Thoracic aorta (tissue), 2 donors: ENCODE measurements at regions not wholly inside any gene's neighbourhood (a gene's known extent, or its start where the extent isn't known, plus 50 kb on each side); places are given as distances from the start of the nearest gene placed in this dataset.

Experiments used
- ATAC-seq: fragments of 150-250 bp; one replicate; pipeline ENCODE4 v1.8.0; 2017; ENCODE audit warnings: low read depth; ENCODE audit not compliant: insufficient number of reproducible peaks, low FRiP score
- DNase-seq: peaks from one replicate; pipeline ENCODE4 v3.0.0-alpha.2; 2020; ENCODE audit warnings: low spot score
- H3K27ac ChIP-seq, 2 donors: fragments of 200-600 bp; sonication (generic); 1 replicate in 1 of 2; 2 replicates in 1 of 2; pipeline ENCODE4 v1.5.1; 2016; ENCODE audit warnings: mild to moderate bottlenecking in 2 of 2, moderate library complexity in 2 of 2
- H3K27me3 ChIP-seq: fragments of 200-600 bp; sonication (generic); replicated peaks from 2 replicates; pipeline ENCODE4 v1.6.0; 2016; ENCODE audit warnings: mild to moderate bottlenecking; ENCODE audit not compliant: insufficient read depth
- H3K36me3 ChIP-seq: fragments of 200-600 bp; sonication (generic); one replicate; pipeline ENCODE4 v1.5.1; 2016
- H3K4me1 ChIP-seq, 2 donors: fragments of 200-600 bp; sonication (generic); 1 replicate in 1 of 2; 2 replicates in 1 of 2; pipeline versions ENCODE4 v1.5.1 to v1.6.0; 2016; ENCODE audit warnings: low read depth in 2 of 2, mild to moderate bottlenecking in 1 of 2; ENCODE audit not compliant: control insufficient read depth in 1 of 2
- H3K4me3 ChIP-seq: fragments of 200-600 bp; sonication (generic); 2 replicates; pipeline ENCODE4 v1.5.1; 2016; ENCODE audit warnings: mild to moderate bottlenecking
- H3K9me3 ChIP-seq: fragments of 200-600 bp; sonication (generic); 2 replicates; pipeline ENCODE4 v1.5.1; 2016
- TF ChIP-seq, protein P1 (sequence below): fragments of 200-600 bp; sonication (generic); IDR thresholded peaks from one replicate; pipeline ENCODE4 v1.5.1; 2019; ENCODE audit warnings: antibody characterized with exemption

GRCh38 chr3:148598619-148599018, 99.1 kb upstream of the AGTR1 start:
- H3K4me3 ChIP-seq = no peak overlapping the region
- TF ChIP-seq, protein P1, sequence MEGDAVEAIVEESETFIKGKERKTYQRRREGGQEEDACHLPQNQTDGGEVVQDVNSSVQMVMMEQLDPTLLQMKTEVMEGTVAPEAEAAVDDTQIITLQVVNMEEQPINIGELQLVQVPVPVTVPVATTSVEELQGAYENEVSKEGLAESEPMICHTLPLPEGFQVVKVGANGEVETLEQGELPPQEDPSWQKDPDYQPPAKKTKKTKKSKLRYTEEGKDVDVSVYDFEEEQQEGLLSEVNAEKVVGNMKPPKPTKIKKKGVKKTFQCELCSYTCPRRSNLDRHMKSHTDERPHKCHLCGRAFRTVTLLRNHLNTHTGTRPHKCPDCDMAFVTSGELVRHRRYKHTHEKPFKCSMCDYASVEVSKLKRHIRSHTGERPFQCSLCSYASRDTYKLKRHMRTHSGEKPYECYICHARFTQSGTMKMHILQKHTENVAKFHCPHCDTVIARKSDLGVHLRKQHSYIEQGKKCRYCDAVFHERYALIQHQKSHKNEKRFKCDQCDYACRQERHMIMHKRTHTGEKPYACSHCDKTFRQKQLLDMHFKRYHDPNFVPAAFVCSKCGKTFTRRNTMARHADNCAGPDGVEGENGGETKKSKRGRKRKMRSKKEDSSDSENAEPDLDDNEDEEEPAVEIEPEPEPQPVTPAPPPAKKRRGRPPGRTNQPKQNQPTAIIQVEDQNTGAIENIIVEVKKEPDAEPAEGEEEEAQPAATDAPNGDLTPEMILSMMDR = no peak
- H3K27me3 ChIP-seq = no peaks in the 10 kb centered on the region
- DNase-seq = no peak
- no peaks in the 10 kb centered on the region for H3K36me3 ChIP-seq
- no peak overlapping the region for H3K27ac ChIP-seq
- ATAC-seq = no peak
- H3K9me3 ChIP-seq = no peaks in the 10 kb centered on the region
- peaks cover 0 to 7% of the 10 kb centered on the region in 2 donors for H3K4me1 ChIP-seq

DNA sequence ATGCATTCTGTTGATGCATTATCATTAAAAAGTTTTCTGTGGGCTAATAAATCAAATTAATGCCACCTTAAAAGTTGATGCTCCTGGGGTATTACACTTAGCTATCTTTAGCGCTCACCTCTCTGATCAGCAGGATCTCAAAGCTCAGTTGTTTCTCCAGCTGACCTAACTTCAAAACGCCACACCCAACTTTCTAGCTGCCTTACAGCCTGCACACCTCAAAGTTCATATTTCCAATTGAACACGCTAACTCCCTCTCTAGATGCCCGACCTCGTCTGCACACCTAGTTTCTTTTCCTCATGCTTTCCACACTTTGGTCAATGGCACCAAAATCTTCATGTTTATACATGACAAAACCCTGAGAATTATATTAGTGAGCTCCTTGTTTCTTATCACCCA, 98.2 kb upstream of the AGTR1 start:
- no peak overlapping the region for H3K27ac ChIP-seq
- no peak overlapping the region for H3K4me3 ChIP-seq
- DNase-seq (no peak), ATAC-seq (no peak)
- H3K36me3 ChIP-seq = no peaks in the 10 kb centered on the region
- H3K4me1 ChIP-seq = peaks cover 2 to 14% of the 10 kb centered on the region in 2 donors
- no peaks in the 10 kb centered on the region for H3K27me3 ChIP-seq
- TF ChIP-seq, protein P1 = no peak
- H3K9me3 ChIP-seq = no peaks in the 10 kb centered on the region

DNA sequence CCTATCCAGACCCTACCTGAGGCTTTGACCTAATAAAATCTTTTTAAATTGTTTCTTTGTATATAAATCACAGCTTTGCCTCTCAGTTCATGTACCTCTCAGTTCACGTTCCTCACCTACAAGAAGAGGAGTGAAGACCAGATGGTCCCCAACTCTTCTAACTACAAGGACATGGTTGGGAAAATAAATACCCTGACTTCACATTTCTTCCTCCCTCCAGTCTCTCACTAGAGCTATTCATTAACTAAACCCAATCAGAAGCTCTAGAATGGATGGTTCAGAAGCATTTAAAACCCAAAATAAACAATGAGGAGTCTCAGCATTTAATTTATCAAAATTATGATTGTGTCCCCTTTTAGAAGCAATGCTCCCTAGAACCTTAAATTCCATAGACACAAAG, 97.3 kb upstream of the AGTR1 start:
- no peak overlapping the region for H3K4me3 ChIP-seq
- no peaks in the 10 kb centered on the region for H3K9me3 ChIP-seq
- TF ChIP-seq, protein P1 = no peak
- H3K27ac ChIP-seq = no peak overlapping the region
- ATAC-seq (no peak), DNase-seq (no peak)
- peaks cover 10 to 17% of the 10 kb centered on the region in 2 donors for H3K4me1 ChIP-seq
- no peaks in the 10 kb centered on the region for H3K36me3 ChIP-seq
- no peaks in the 10 kb centered on the region for H3K27me3 ChIP-seq

DNA sequence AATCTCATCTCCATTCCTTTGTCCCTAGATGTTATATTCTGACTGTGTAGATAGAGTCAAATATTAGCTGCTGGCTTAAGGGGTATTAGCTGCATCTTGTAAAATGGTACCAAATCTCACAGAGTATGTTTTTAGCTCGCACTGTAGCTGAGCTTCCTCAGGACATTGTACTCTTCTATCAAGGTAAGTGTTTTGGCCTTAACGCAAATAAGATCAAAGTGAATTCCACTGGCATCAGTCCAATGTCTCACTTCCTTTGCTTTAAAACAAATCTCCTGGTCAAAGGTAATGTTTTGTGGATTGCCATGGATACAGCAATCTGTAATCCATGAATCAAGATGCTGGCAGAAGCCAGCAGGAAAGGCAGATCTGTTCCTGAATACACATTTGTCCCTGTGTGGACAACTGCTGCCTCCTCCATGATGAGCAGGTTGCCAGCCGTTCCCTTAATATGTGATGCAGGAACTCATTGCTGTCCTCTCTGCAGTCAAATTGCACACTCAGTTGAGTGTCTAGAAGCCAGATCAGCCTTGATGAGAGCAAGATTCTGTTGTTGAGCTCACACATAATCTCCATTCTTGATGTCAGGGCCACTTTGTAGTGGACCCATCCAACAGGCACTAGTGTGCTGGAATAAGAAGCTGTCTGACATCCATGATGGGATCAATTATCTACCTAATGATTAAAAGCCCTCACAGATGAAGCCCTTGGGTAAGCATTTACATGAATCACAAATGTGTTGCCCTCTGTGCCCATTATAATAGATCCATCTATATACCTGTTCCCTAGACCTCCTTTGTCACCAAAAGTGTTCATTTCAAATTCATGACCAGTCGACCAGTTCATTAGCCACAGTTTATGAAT, 96.6 kb upstream of the AGTR1 start:
- Histone ChIP-seq H3K9me3 (no peaks in the 10 kb centered on the region), H3K4me3 (no peak overlapping the region), H3K36me3 (no peaks in the 10 kb centered on the region), H3K4me1 (peaks cover 14 to 24% of the 10 kb centered on the region in 2 donors), H3K27ac (no peak overlapping the region), H3K27me3 (no peaks in the 10 kb centered on the region)
- ATAC-seq (no peak), DNase-seq (no peak)
- TF ChIP-seq, protein P1 = no peak

DNA sequence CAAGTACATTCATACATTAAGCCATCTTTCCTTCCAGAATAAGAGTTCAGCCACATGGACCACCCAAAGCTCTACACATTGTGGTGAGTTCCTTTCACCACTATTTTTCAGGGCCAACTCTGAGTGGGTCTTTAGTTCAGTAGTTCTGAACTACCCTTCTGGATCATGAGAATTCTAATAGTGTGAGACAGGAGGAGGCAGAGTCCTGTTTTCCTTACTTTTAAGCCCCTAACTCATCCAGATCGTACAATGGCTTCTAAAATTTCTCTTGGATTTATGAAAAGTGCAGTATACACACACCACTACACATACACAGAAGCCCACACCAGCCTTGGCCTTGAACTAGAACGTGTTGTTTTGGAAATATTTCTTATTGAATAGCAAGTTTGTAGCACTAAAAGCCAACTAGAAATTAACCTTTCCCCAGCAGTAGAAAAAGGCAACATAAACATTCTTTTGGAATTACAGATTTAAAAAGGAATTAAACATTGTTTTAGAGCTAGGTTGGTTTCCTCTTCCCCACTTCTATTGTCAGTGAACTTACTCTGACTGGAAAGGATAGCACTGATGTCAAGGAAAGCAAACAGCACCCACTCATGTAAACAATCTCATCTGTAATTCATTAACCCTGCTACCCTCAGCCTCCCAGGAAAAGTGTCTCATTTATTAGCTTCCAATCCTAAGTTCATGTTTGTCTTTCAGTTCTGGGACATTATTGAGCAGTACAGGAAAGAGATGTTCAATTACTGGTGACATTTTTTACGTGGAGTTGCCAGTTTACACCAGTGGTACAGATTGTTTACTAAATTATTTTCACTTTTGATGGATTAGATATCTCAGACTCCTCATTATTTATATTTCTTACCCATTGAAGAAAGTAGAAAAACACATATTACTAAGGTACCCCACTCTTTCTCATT, 95.7 kb upstream of the AGTR1 start:
- TF ChIP-seq, protein P1 = no peak
- Histone ChIP-seq H3K27ac (no peak overlapping the region), H3K4me1 (peaks cover 14 to 33% of the 10 kb centered on the region in 2 donors)

More for the DNA sequence above, 95.7 kb upstream of the AGTR1 start:
- Histone ChIP-seq H3K36me3 (no peaks in the 10 kb centered on the region), H3K27me3 (no peaks in the 10 kb centered on the region), H3K4me3 (no peak overlapping the region), H3K9me3 (no peaks in the 10 kb centered on the region)
- no peak for ATAC-seq
- DNase-seq = no peak
